ENCODE measurements at regions not wholly inside any gene's neighbourhood (a gene's known extent, or its start where the extent isn't known, plus 50 kb on each side); places are given as distances from the start of the nearest gene placed in this dataset.

- Histone ChIP-seq H3K9ac (replicated peaks; ENCODE audit: extremely low read depth, insufficient read depth, low read length) (no peak overlapping the region), H4K20me1 (replicated peaks; ENCODE audit: control insufficient read depth, extremely low read depth, insufficient read depth, low read length) (no peaks in the 10 kb centered on the region), H3K4me1 (ENCODE audit: control insufficient read depth, extremely low read depth, insufficient read depth, low read length) (no peaks in the 10 kb centered on the region), H3K9me3 (replicated peaks; ENCODE audit: control insufficient read depth, insufficient read depth, low read length) (no peaks in the 10 kb centered on the region), H3K79me2 (ENCODE audit: control insufficient read depth, insufficient read depth, low read length) (no peaks in the 10 kb centered on the region), H3K4me3 (replicated peaks in 1 of 3; ENCODE audit: insufficient read depth in 1 of 3, low read depth in 1 of 3, low read length in 3 of 3) (no peak overlapping the region), H3K4me2 (ENCODE audit: insufficient read depth, low read length) (no peak overlapping the region), H3K36me3 (ENCODE audit: control insufficient read depth in 2 of 2, extremely low read depth in 1 of 2, insufficient read depth in 2 of 2, low read length in 2 of 2) (no peaks in the 10 kb centered on the region), H3K9me1 (replicated peaks; ENCODE audit: control insufficient read depth, extremely low read depth, insufficient read depth, low read length) (no peaks in the 10 kb centered on the region), H3K27ac (ENCODE audit: insufficient read depth, low read depth, low read length) (no peak overlapping the region), H2AFZ (ENCODE audit: low read depth, low read length) (no peak overlapping the region), H3K27me3 (ENCODE audit: control insufficient read depth in 2 of 2, insufficient read depth in 2 of 2, low read length in 2 of 2) (no peaks in the 10 kb centered on the region)
- intact Hi-C loops (cut with micrococcal nuclease), result no loop called here
- CTCF ChIA-PET, result no interaction called here
- no peak for TF ChIP-seq GATA2 (IDR thresholded peaks at IDR 0.05; ENCODE audit: insufficient read depth, insufficient read length, low read depth, low read length)
- FAIRE-seq, result no peak
- dilution Hi-C loops (cut with MboI; ENCODE audit: extremely low pct_ligation_motif_present, low sequenced_read_pairs), result no loop called here
- POLR2A ChIA-PET, result no interaction called here
- no peak for DNase-seq (ENCODE audit: low read depth, low spot score)
- no TSS peak for BruUV-seq (replicated peaks)
Observed at GRCh38 chr10:8227246-8227645, 172.8 kb downstream of the GATA3 start.

GRCh38 chr10:8229153-8229552 is 174.7 kb downstream of the GATA3 start:
- TF ChIP-seq POLR2A (IDR thresholded peaks at IDR 0.05; ENCODE audit: low read depth, low read length), result no peak
- no peak for TF ChIP-seq FOS (IDR thresholded peaks at IDR 0.05; ENCODE audit: borderline replicate concordance, insufficient read depth, low read length)
- no peak for TF ChIP-seq POLR2AphosphoS5 (IDR thresholded peaks at IDR 0.05; ENCODE audit: insufficient read depth, low read depth, low read length)
- TF ChIP-seq EZH2 (IDR thresholded peaks at IDR 0.05; ENCODE audit: borderline replicate concordance, low read depth, low read length, severe bottlenecking), result no peak
- TF ChIP-seq GATA2 (IDR thresholded peaks at IDR 0.05; ENCODE audit: insufficient read depth, insufficient read length, low read depth, low read length), result no peak
- TF ChIP-seq CTCF (IDR thresholded peaks at IDR 0.05; ENCODE audit: extremely low read depth in 1 of 2, insufficient read depth in 1 of 2, low read depth in 1 of 2, low read length in 2 of 2), result no peak
- no peak for TF ChIP-seq MAX (IDR thresholded peaks at IDR 0.05; ENCODE audit: insufficient read depth, insufficient read length)
- TF ChIP-seq MYC (IDR thresholded peaks at IDR 0.05; ENCODE audit: low read depth, low read length), result no peak
- TF ChIP-seq JUN (IDR thresholded peaks at IDR 0.05; ENCODE audit: borderline replicate concordance, insufficient read depth, insufficient read length, low read depth), result no peak
- Histone ChIP-seq H4K20me1 (replicated peaks; ENCODE audit: control insufficient read depth, extremely low read depth, insufficient read depth, low read length) (no peaks in the 10 kb centered on the region), H3K27me3 (ENCODE audit: control insufficient read depth in 2 of 2, insufficient read depth in 2 of 2, low read length in 2 of 2) (no peaks in the 10 kb centered on the region), H3K4me3 (replicated peaks in 1 of 3; ENCODE audit: insufficient read depth in 1 of 3, low read depth in 1 of 3, low read length in 3 of 3) (no peak overlapping the region), H3K4me1 (ENCODE audit: control insufficient read depth, extremely low read depth, insufficient read depth, low read length) (no peaks in the 10 kb centered on the region), H3K4me2 (ENCODE audit: insufficient read depth, low read length) (no peak overlapping the region), H3K9me1 (replicated peaks; ENCODE audit: control insufficient read depth, extremely low read depth, insufficient read depth, low read length) (no peaks in the 10 kb centered on the region), H3K36me3 (ENCODE audit: control insufficient read depth in 2 of 2, extremely low read depth in 1 of 2, insufficient read depth in 2 of 2, low read length in 2 of 2) (no peaks in the 10 kb centered on the region), H3K9me3 (replicated peaks; ENCODE audit: control insufficient read depth, insufficient read depth, low read length) (no peaks in the 10 kb centered on the region), H2AFZ (ENCODE audit: low read depth, low read length) (no peak overlapping the region), H3K79me2 (ENCODE audit: control insufficient read depth, insufficient read depth, low read length) (no peaks in the 10 kb centered on the region), H3K27ac (ENCODE audit: insufficient read depth, low read depth, low read length) (no peak overlapping the region), H3K9ac (replicated peaks; ENCODE audit: extremely low read depth, insufficient read depth, low read length) (no peak overlapping the region)
- ChIA-PET POLR2A (no interaction called here), CTCF (no interaction called here)
- BruUV-seq (replicated peaks), result no TSS peak
- FAIRE-seq (no peak), DNase-seq (ENCODE audit: low read depth, low spot score) (no peak)
- dilution Hi-C loops (cut with MboI; ENCODE audit: extremely low pct_ligation_motif_present, low sequenced_read_pairs), result no loop called here
- intact Hi-C loops (cut with micrococcal nuclease), result no loop called here

Measured in endothelial cell of umbilical vein (primary cell).